Suppressor macrophage (primary cell): ENCODE measurements at regions not wholly inside any gene's neighbourhood (a gene's known extent, or its start where the extent isn't known, plus 50 kb on each side); places are given as distances from the start of the nearest gene placed in this dataset.
"Not testable (repeated sequence)": the region's sequence is repeated elsewhere in the genome, so short reads cannot be mapped to it uniquely, and the experiment has no call there.

Experiments
- DNase-seq, 4 experiments: peaks; one replicate each; pipeline ENCODE4 v3.0.0-alpha.2; 2020 to 2022

- no peak for DNase-seq
These were observed 418.7 kb upstream of the CNTN6 start for GRCh38 chr3:674116-674515.

- no peak for DNase-seq
These were observed 417.0 kb upstream of the CNTN6 start for GRCh38 chr3:675846-676245.

GRCh38 chr3:683770-684169 lies 409.1 kb upstream of the CNTN6 start:
- DNase-seq = no peak

GRCh38 chr3:690770-691169 lies 402.1 kb upstream of the CNTN6 start:
- DNase-seq = no peak

- no peak for DNase-seq
These were observed 392.3 kb upstream of the CNTN6 start for GRCh38 chr3:700514-700913.

- DNase-seq = no peak
These were observed 385.8 kb upstream of the CNTN6 start for GRCh38 chr3:707041-707440.

- DNase-seq = no peak
These were observed 379.7 kb upstream of the CNTN6 start for GRCh38 chr3:713006-713621.

GRCh38 chr3:713947-714620 lies 378.7 kb upstream of the CNTN6 start:
- DNase-seq = no peak

- DNase-seq = no peak
These were observed 371.7 kb upstream of the CNTN6 start for GRCh38 chr3:721086-721485.

GRCh38 chr3:732326-732928 lies 360.4 kb upstream of the CNTN6 start:
- no peak for DNase-seq

- DNase-seq = no peak
These were observed 359.5 kb upstream of the CNTN6 start for GRCh38 chr3:733313-733712.

GRCh38 chr3:757711-758110 lies 335.1 kb upstream of the CNTN6 start:
- no peak for DNase-seq

GRCh38 chr3:759106-759505 lies 333.7 kb upstream of the CNTN6 start:
- DNase-seq = no peak

- DNase-seq = not testable (repeated sequence)
These were observed 319.4 kb upstream of the CNTN6 start for GRCh38 chr3:773433-773832.

- no peak for DNase-seq
These were observed 317.5 kb upstream of the CNTN6 start for GRCh38 chr3:775178-775880.

- DNase-seq = no peak
These were observed 312.3 kb upstream of the CNTN6 start for GRCh38 chr3:780505-780904.

GRCh38 chr3:791442-791841 lies 301.4 kb upstream of the CNTN6 start:
- DNase-seq = no peak

GRCh38 chr3:792630-793029 lies 300.2 kb upstream of the CNTN6 start:
- no peak for DNase-seq

- no peak for DNase-seq
These were observed 288.6 kb upstream of the CNTN6 start for GRCh38 chr3:804211-804610.

GRCh38 chr3:805326-805725 lies 287.5 kb upstream of the CNTN6 start:
- no peak for DNase-seq

- no peak for DNase-seq
These were observed 286.8 kb upstream of the CNTN6 start for GRCh38 chr3:806006-806405.

GRCh38 chr3:816605-817004 lies 276.2 kb upstream of the CNTN6 start:
- DNase-seq = no peak

- no peak for DNase-seq
These were observed 258.1 kb upstream of the CNTN6 start for GRCh38 chr3:834679-835078.

GRCh38 chr3:835096-835495 lies 257.7 kb upstream of the CNTN6 start:
- DNase-seq = no peak
